ENCODE measurements at regions not wholly inside any gene's neighbourhood (a gene's known extent, or its start where the extent isn't known, plus 50 kb on each side); places are given as distances from the start of the nearest gene placed in this dataset.

DNA sequence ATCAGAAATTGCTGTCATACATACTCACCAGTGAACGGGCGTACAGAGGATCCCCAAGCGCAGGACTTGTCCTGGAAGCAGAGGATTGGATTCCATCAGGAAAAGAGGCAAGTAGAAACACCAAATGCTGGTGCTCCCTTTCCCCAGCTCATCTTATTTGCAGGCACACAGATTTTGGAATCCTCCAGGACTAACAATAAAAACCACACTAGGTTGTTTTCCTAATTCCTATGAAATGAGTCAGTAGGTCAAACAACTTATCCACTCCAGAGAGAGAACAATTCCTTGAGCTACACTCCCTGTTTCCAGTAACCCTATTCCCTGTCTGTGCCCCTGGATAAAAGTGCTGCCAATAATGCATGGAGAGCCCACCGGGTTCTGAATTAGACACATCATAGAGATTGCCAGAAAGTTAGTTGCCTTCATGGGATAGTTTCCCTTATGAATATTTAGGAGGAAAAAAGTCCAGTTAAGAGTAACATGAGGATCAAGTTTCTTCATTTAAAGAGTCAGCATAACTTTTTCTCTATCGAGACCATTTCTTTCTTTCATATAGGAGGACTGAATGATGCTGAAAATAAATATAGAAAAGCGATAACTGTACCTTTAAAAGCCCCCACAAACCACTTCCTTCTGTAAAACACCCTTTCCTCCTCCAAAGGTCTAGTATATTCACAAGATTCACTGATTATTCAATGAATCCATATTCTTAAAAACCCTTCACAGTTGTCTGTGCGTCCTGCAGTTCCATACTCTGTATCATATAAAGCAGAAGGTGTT lies 178.3 kb upstream of the KLF14 start:
- TF ChIP-seq EP300 (IDR thresholded peaks at IDR 0.05) (peak in 1 of 2 donors; percentile 69), POLR2A (IDR thresholded peaks at IDR 0.05) (peak in 1 of 2 donors; percentile 23)
- TF ChIP-seq, protein P1, sequence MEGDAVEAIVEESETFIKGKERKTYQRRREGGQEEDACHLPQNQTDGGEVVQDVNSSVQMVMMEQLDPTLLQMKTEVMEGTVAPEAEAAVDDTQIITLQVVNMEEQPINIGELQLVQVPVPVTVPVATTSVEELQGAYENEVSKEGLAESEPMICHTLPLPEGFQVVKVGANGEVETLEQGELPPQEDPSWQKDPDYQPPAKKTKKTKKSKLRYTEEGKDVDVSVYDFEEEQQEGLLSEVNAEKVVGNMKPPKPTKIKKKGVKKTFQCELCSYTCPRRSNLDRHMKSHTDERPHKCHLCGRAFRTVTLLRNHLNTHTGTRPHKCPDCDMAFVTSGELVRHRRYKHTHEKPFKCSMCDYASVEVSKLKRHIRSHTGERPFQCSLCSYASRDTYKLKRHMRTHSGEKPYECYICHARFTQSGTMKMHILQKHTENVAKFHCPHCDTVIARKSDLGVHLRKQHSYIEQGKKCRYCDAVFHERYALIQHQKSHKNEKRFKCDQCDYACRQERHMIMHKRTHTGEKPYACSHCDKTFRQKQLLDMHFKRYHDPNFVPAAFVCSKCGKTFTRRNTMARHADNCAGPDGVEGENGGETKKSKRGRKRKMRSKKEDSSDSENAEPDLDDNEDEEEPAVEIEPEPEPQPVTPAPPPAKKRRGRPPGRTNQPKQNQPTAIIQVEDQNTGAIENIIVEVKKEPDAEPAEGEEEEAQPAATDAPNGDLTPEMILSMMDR (IDR thresholded peaks at IDR 0.05): no peak

All from tibial nerve (tissue), 4 donors.